Astrocyte of the cerebellum (primary cell): ENCODE measurements at regions not wholly inside any gene's neighbourhood (a gene's known extent, or its start where the extent isn't known, plus 50 kb on each side); places are given as distances from the start of the nearest gene placed in this dataset.
"Not testable (repeated sequence)": the region's sequence is repeated elsewhere in the genome, so short reads cannot be mapped to it uniquely, and the experiment has no call there.

Source experiments
- DNase-seq: peaks from one replicate; pipeline ENCODE4 v3.0.0-alpha.2; 2011; ENCODE audit warnings: low read depth
- H3K4me3 ChIP-seq: 2 replicates; pipeline ENCODE4 v1.5.1; 2011; ENCODE audit warnings: mild to moderate bottlenecking, low read depth, low read length, moderate library complexity
- CTCF ChIP-seq: IDR thresholded peaks from 2 replicates; pipeline ENCODE4 v1.5.1; 2012; ENCODE audit warnings: low read length, low read depth, moderate library complexity, mild to moderate bottlenecking; ENCODE audit errors: missing control alignments
- in situ Hi-C: cut with HindIII; loops from 2 replicates; pipeline ENCODE4 v1.10.0; 2017; ENCODE audit warnings: low sequenced_read_pairs

GRCh38 chr1:229006121-229006870, 264.6 kb upstream of the RAB4A start:
- no peak for DNase-seq

GRCh38 chr1:229007167-229007566, 263.7 kb upstream of the RAB4A start:
- DNase-seq: no peak
- in situ Hi-C loops: no loop called here
- H3K4me3 ChIP-seq: no peak overlapping the region
- TF ChIP-seq CTCF: no peak

More at GRCh38 chr1:229006121-229006870, 264.6 kb upstream of the RAB4A start:
- TF ChIP-seq CTCF: no peak
- in situ Hi-C loops: no loop called here
- H3K4me3 ChIP-seq: no peak overlapping the region

GRCh38 chr1:229007701-229008100, 263.2 kb upstream of the RAB4A start:
- H3K4me3 ChIP-seq: no peak overlapping the region
- no peak for TF ChIP-seq CTCF
- no peak for DNase-seq
- in situ Hi-C loops: no loop called here

GRCh38 chr1:229008347-229008746, 262.6 kb upstream of the RAB4A start:
- in situ Hi-C loops, H3K4me3 ChIP-seq, DNase-seq: not testable (repeated sequence)

- H3K4me3 ChIP-seq: no peak overlapping the region
- TF ChIP-seq CTCF: no peak
- in situ Hi-C loops: no loop called here
- no peak for DNase-seq
Observed at GRCh38 chr1:229011022-229011421, 259.9 kb upstream of the RAB4A start.

GRCh38 chr1:229012823-229013222, 258.1 kb upstream of the RAB4A start:
- no peak for TF ChIP-seq CTCF
- no peak overlapping the region for H3K4me3 ChIP-seq
- in situ Hi-C loops: no loop called here
- DNase-seq: no peak

- no peak for TF ChIP-seq CTCF
- no peak for DNase-seq
- in situ Hi-C loops: no loop called here
- no peak overlapping the region for H3K4me3 ChIP-seq
Observed at GRCh38 chr1:229013981-229014380, 256.9 kb upstream of the RAB4A start.
